ENCODE measurements at regions not wholly inside any gene's neighbourhood (a gene's known extent, or its start where the extent isn't known, plus 50 kb on each side); places are given as distances from the start of the nearest gene placed in this dataset.

DNA sequence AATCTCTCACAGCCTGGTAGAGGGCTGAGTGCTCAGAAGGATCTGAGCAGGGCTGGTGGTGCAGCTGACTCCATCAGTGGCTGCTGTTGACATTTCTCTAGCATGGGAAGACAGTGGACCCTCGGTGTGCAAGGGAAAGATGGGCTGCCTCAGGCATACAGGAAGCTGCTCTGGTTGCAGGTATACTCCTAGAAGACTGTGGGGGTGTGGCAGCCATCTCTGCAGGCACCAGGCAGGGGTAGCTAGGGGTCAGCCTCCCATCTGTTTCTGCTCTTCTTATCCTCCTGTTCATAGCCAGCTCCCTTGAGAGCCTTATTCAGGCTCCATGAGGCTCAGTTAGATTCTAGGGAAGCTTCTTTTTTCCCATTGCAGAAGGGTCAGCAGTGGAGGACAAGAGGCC is 475.5 kb downstream of the TSHZ3 start:
- DNase-seq (ENCODE audit: extremely low read depth, insufficient read length), result no peak
- TF ChIP-seq, protein P1, sequence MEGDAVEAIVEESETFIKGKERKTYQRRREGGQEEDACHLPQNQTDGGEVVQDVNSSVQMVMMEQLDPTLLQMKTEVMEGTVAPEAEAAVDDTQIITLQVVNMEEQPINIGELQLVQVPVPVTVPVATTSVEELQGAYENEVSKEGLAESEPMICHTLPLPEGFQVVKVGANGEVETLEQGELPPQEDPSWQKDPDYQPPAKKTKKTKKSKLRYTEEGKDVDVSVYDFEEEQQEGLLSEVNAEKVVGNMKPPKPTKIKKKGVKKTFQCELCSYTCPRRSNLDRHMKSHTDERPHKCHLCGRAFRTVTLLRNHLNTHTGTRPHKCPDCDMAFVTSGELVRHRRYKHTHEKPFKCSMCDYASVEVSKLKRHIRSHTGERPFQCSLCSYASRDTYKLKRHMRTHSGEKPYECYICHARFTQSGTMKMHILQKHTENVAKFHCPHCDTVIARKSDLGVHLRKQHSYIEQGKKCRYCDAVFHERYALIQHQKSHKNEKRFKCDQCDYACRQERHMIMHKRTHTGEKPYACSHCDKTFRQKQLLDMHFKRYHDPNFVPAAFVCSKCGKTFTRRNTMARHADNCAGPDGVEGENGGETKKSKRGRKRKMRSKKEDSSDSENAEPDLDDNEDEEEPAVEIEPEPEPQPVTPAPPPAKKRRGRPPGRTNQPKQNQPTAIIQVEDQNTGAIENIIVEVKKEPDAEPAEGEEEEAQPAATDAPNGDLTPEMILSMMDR (IDR thresholded peaks at IDR 0.05; ENCODE audit: insufficient read depth, low read length, poor library complexity, severe bottlenecking), result no peak
- Histone ChIP-seq H3K36me3 (ENCODE audit: control insufficient read depth, insufficient read depth, low read length) (no peaks in the 10 kb centered on the region), H3K4me3 (replicated peaks; ENCODE audit: low read depth, low read length) (no peak overlapping the region), H3K27me3 (replicated peaks; ENCODE audit: control insufficient read depth, insufficient read depth, low read length) (no peaks in the 10 kb centered on the region)

DNA sequence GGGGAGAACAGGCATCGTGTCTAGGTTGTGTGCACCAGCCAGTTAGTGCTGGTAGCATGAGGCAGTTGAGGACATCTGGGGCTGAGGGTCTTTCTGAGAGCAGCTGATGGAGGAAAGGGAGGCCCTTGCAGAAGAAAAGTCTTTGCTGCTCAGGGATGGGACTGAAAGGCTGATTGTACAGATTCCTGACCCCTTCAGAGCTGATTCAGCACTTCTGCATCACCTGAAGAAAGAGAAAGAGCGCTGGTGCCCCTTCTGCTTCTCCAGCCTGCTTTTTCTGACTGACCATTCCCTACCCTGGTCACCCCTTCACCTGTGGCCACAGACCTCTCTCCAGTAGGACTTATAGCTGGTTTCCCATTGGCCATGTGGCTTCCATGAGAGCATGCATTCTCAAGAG is 476.2 kb downstream of the TSHZ3 start:
- DNase-seq (ENCODE audit: extremely low read depth, insufficient read length), result no peak
- Histone ChIP-seq H3K36me3 (ENCODE audit: control insufficient read depth, insufficient read depth, low read length) (no peaks in the 10 kb centered on the region), H3K27me3 (replicated peaks; ENCODE audit: control insufficient read depth, insufficient read depth, low read length) (no peaks in the 10 kb centered on the region)

DNA sequence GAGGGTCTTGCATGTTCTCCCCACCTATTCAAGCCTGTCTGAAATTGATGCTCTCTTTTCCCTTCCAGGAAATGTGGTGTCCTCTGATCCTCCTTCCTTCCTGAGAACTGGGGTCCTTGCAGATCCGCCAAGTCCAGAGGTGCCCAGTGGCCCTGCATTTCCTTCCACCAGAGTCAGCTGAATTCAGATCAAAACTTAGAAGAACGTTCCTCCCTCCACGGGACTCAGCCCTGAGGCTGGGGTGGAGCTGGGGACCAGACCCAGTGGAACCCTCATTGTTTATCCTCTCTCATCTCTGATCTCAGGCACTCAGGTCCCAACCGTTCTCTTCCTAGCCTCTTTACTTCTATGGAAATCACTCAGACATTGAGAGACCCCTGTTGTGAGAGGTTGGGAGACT is 477.3 kb downstream of the TSHZ3 start:
- DNase-seq (ENCODE audit: extremely low read depth, insufficient read length), result no peak
- Histone ChIP-seq H3K4me3 (replicated peaks; ENCODE audit: low read depth, low read length) (no peak overlapping the region), H3K27me3 (replicated peaks; ENCODE audit: control insufficient read depth, insufficient read depth, low read length) (no peaks in the 10 kb centered on the region), H3K36me3 (ENCODE audit: control insufficient read depth, insufficient read depth, low read length) (no peaks in the 10 kb centered on the region)
- TF ChIP-seq, protein P1 (IDR thresholded peaks at IDR 0.05; ENCODE audit: insufficient read depth, low read length, poor library complexity, severe bottlenecking), result no peak

More for the DNA sequence above, 476.2 kb downstream of the TSHZ3 start:
- TF ChIP-seq, protein P1 (IDR thresholded peaks at IDR 0.05; ENCODE audit: insufficient read depth, low read length, poor library complexity, severe bottlenecking), result no peak
- no peak overlapping the region for H3K4me3 ChIP-seq (replicated peaks; ENCODE audit: low read depth, low read length)

DNA sequence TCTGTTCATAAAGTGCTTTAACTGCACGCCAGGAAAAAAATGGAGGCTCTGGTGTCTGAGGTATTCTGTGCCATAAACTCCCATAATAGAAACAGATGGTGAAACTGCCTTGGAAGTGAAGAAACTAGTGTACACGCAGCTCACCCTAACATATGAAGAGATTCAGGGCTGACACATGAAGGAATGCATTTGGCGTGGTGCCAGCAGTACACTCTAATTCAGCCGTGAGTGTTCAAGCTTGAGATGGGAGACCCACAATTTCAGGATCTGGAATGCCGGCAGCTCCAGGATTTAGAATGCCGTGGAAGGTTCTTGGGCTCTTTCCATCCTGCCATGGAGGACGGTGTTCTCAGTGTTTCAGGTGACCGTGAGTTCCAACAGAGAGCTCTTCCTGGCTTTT is 478.4 kb downstream of the TSHZ3 start:
- DNase-seq (ENCODE audit: extremely low read depth, insufficient read length), result no peak
- Histone ChIP-seq H3K27me3 (replicated peaks; ENCODE audit: control insufficient read depth, insufficient read depth, low read length) (no peaks in the 10 kb centered on the region), H3K4me3 (replicated peaks; ENCODE audit: low read depth, low read length) (no peak overlapping the region), H3K36me3 (ENCODE audit: control insufficient read depth, insufficient read depth, low read length) (no peaks in the 10 kb centered on the region)
- TF ChIP-seq, protein P1 (IDR thresholded peaks at IDR 0.05; ENCODE audit: insufficient read depth, low read length, poor library complexity, severe bottlenecking), result no peak

DNA sequence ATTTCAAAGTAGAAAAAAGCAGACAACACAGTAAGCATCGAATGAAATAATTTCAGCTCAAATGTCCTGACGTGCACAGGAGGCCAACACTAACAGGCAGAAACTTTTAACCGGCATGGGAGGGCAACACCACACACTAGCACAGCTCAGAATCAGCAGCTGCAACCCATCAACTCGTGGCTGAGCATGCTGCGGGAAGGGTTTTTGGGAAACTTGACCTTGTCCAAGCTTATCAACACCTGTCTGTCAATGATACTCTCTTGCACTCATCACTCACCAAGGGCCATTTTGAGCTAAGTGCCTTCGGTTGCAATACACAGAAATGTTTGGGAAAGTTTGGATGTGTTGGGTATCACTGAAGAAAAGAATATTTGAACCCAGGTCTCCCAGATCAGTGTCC is 483.7 kb downstream of the TSHZ3 start:
- Histone ChIP-seq H3K27me3 (replicated peaks; ENCODE audit: control insufficient read depth, insufficient read depth, low read length) (no peaks in the 10 kb centered on the region), H3K4me3 (replicated peaks; ENCODE audit: low read depth, low read length) (no peak overlapping the region)
- DNase-seq (ENCODE audit: extremely low read depth, insufficient read length), result no peak

More for the DNA sequence above, 483.7 kb downstream of the TSHZ3 start:
- H3K36me3 ChIP-seq (ENCODE audit: control insufficient read depth, insufficient read depth, low read length), result no peaks in the 10 kb centered on the region
- TF ChIP-seq, protein P1 (IDR thresholded peaks at IDR 0.05; ENCODE audit: insufficient read depth, low read length, poor library complexity, severe bottlenecking), result no peak
